MM.1S (cell line): ENCODE measurements at regions not wholly inside any gene's neighbourhood (a gene's known extent, or its start where the extent isn't known, plus 50 kb on each side); places are given as distances from the start of the nearest gene placed in this dataset.

Experiments
- DNase-seq: peaks from one replicate; pipeline ENCODE4 v3.0.0-alpha.2; 2015
- H2AFZ ChIP-seq: fragments of 300-600 bp; sonication (generic); 2 replicates; pipeline ENCODE4 v1.6.0; 2016; ENCODE audit warnings: antibody characterized with exemption, low read length
- H3F3A ChIP-seq: fragments of 300-600 bp; sonication (generic); 2 replicates; pipeline ENCODE4 v1.6.1; 2016; ENCODE audit warnings: mild to moderate bottlenecking, antibody characterized with exemption, low read length, moderate library complexity, mixed read lengths; ENCODE audit not compliant: insufficient read depth
- H3K27ac ChIP-seq: fragments of 300-600 bp; sonication (generic); 2 replicates; pipeline ENCODE4 v1.5.1; 2016; ENCODE audit warnings: mild to moderate bottlenecking, low read length
- H3K27me3 ChIP-seq: fragments of 300-600 bp; sonication (generic); replicated peaks from 2 replicates; pipeline ENCODE4 v1.6.0; 2016; ENCODE audit warnings: low read length; ENCODE audit not compliant: insufficient read depth
- H3K36me3 ChIP-seq: fragments of 300-600 bp; sonication (generic); replicated peaks from 2 replicates; pipeline ENCODE4 v1.6.1; 2016; ENCODE audit warnings: mild to moderate bottlenecking, low read length, mixed read lengths; ENCODE audit not compliant: insufficient read depth
- H3K4me1 ChIP-seq: fragments of 300-600 bp; sonication (generic); 2 replicates; pipeline ENCODE4 v1.6.1; 2016; ENCODE audit warnings: low read length, mixed read lengths
- H3K4me2 ChIP-seq: fragments of 300-600 bp; sonication (generic); 2 replicates; pipeline ENCODE4 v1.6.0; 2016; ENCODE audit warnings: low read depth, low read length
- H3K4me3 ChIP-seq: fragments of 300-600 bp; sonication (generic); 2 replicates; pipeline ENCODE4 v1.5.1; 2016; ENCODE audit warnings: low read length, mixed read lengths
- H3K79me2 ChIP-seq: fragments of 300-600 bp; sonication (generic); 2 replicates; pipeline ENCODE4 v1.6.1; 2016; ENCODE audit warnings: mixed run types, low read length, mixed read lengths
- H3K9ac ChIP-seq: fragments of 300-600 bp; sonication (generic); 2 replicates; pipeline ENCODE4 v1.6.1; 2016; ENCODE audit warnings: low read length, mixed read lengths
- H3K9me2 ChIP-seq: fragments of 300-600 bp; sonication (generic); replicated peaks from 2 replicates; pipeline ENCODE4 v1.6.1; 2016; ENCODE audit warnings: mild to moderate bottlenecking, low read length, mixed read lengths; ENCODE audit not compliant: insufficient read depth
- H3K9me3 ChIP-seq: fragments of 300-600 bp; sonication (generic); replicated peaks from 2 replicates; pipeline ENCODE4 v1.6.1; 2016; ENCODE audit warnings: mild to moderate bottlenecking, low read length, mixed read lengths; ENCODE audit not compliant: insufficient read depth
- H4K20me1 ChIP-seq: fragments of 300-600 bp; sonication (generic); 2 replicates; pipeline ENCODE4 v1.6.1; 2016; ENCODE audit warnings: mild to moderate bottlenecking, low read length, moderate library complexity, mixed read lengths; ENCODE audit not compliant: insufficient read depth
- CTCF ChIP-seq: fragments of 300-600 bp; sonication (generic); IDR thresholded peaks from 2 replicates; pipeline ENCODE4 v1.5.1; 2016; ENCODE audit warnings: antibody characterized with exemption, low read length, mixed read lengths
- EZH2 ChIP-seq: fragments of 300-600 bp; sonication (generic); optimal IDR thresholded peaks from 2 replicates; pipeline ENCODE3; 2017; ENCODE audit warnings: low read depth, mild to moderate bottlenecking, antibody characterized with exemption, low read length, mixed read lengths
- EZH2phosphoT487 ChIP-seq: fragments of 300-600 bp; sonication (generic); IDR thresholded peaks from 2 replicates; pipeline ENCODE4 v1.6.1; 2018; ENCODE audit warnings: antibody characterized with exemption, low read length

DNA sequence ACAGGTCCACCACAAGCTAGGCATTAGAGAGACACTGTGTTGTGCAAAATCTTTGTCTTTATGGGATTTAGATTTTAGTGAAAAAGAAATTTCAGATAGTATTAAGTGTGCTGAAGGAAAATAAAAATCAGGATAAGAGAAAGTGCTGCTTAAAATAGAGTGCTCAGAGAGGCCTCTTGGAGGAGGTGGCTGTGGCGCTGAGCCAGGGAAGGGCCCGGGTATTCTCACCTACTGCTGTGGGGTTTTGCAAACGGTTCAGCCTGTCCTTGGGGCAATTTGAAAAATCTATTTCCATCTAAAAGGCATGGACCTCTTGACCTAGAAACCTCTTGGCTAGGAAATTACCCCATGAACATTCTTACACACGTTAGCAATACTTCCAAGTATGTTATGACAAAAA lies 267.7 kb downstream of the TJP1 start:
- Histone ChIP-seq H2AFZ (no peak overlapping the region), H3K9me2 (no peaks in the 10 kb centered on the region), H3K4me1 (no peaks in the 10 kb centered on the region), H3K9me3 (no peaks in the 10 kb centered on the region), H3K27me3 (no peaks in the 10 kb centered on the region), H4K20me1 (no peaks in the 10 kb centered on the region), H3K9ac (no peak overlapping the region), H3K4me2 (no peak overlapping the region), H3K36me3 (no peaks in the 10 kb centered on the region), H3K27ac (no peak overlapping the region), H3K4me3 (no peak overlapping the region), H3F3A (no peaks in the 10 kb centered on the region), H3K79me2 (no peaks in the 10 kb centered on the region)
- DNase-seq: no peak
- no peak for TF ChIP-seq CTCF
- no peak for TF ChIP-seq EZH2
- no peak for TF ChIP-seq EZH2phosphoT487

DNA sequence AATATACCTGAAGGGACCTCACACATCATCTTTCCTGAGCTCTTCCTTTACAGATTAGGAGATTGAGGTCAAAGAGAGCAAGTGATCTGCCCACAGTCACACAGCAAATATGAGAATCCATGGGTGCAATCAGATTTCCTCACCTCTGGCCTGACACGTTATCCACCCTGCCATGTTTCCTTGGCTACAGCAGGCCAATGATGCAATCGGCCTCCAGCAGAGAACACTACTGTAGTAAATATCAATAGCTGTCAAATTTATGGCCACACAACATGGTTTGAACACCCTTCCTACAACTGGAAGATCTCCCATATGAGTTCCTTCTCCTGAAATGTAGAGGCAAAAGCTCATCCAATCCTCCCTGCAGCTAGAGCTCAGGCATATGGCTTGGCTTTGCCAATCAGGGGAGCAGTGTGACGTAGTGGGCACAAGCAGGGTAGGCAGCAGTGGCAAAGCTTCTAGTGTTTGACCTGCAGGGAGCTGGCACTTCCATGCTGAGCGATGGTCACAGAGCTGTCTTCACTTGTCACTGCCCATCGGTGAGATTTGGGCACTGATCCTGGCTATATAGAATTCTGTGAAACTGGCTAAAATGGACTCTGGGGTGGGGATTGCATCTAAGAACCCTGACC lies 271.3 kb downstream of the TJP1 start:
- H3K9ac ChIP-seq: no peak overlapping the region
- H3K9me2 ChIP-seq: no peaks in the 10 kb centered on the region
- H4K20me1 ChIP-seq: no peaks in the 10 kb centered on the region
- no peaks in the 10 kb centered on the region for H3K27me3 ChIP-seq
- H3K27ac ChIP-seq: no peak overlapping the region
- no peaks in the 10 kb centered on the region for H3F3A ChIP-seq
- H3K9me3 ChIP-seq: no peaks in the 10 kb centered on the region
- TF ChIP-seq CTCF (no peak), EZH2phosphoT487 (no peak), EZH2 (no peak)
- H3K36me3 ChIP-seq: no peaks in the 10 kb centered on the region
- DNase-seq: no peak
- no peak overlapping the region for H3K4me3 ChIP-seq
- no peak overlapping the region for H3K4me2 ChIP-seq
- no peaks in the 10 kb centered on the region for H3K4me1 ChIP-seq
- H2AFZ ChIP-seq: no peak overlapping the region
- no peaks in the 10 kb centered on the region for H3K79me2 ChIP-seq

- no peaks in the 10 kb centered on the region for H3K4me1 ChIP-seq
- no peak overlapping the region for H3K27ac ChIP-seq
- DNase-seq: no peak
- TF ChIP-seq CTCF: no peak
- TF ChIP-seq EZH2phosphoT487: no peak
- TF ChIP-seq EZH2: no peak
- no peaks in the 10 kb centered on the region for H3K9me2 ChIP-seq
- H3K4me3 ChIP-seq: no peak overlapping the region
- H3K27me3 ChIP-seq: no peaks in the 10 kb centered on the region
- no peaks in the 10 kb centered on the region for H3K9me3 ChIP-seq
- H3F3A ChIP-seq: no peaks in the 10 kb centered on the region
- no peak overlapping the region for H3K9ac ChIP-seq
- H3K79me2 ChIP-seq: no peaks in the 10 kb centered on the region
- H4K20me1 ChIP-seq: no peaks in the 10 kb centered on the region
- no peaks in the 10 kb centered on the region for H3K36me3 ChIP-seq
- H2AFZ ChIP-seq: no peak overlapping the region
- no peak overlapping the region for H3K4me2 ChIP-seq
These were observed 274.3 kb downstream of the TJP1 start for GRCh38 chr15:29548006-29548405.
